Kidney epithelial cell (primary cell): ENCODE measurements at regions not wholly inside any gene's neighbourhood (a gene's known extent, or its start where the extent isn't known, plus 50 kb on each side); places are given as distances from the start of the nearest gene placed in this dataset.

Experiments used
- DNase-seq: peaks from one replicate; pipeline ENCODE4 v3.0.0-alpha.2; 2010; ENCODE audit warnings: low read depth
- H3K27me3 ChIP-seq: 2 replicates; pipeline ENCODE4 v1.6.0; 2011; ENCODE audit warnings: low read length; ENCODE audit not compliant: control insufficient read depth, insufficient read depth
- H3K36me3 ChIP-seq: 2 replicates; pipeline ENCODE4 v1.5.1; 2011; ENCODE audit warnings: low read length; ENCODE audit not compliant: control insufficient read depth, insufficient read depth
- H3K4me3 ChIP-seq: 2 replicates; pipeline ENCODE4 v1.5.1; 2011; ENCODE audit warnings: low read depth, mild to moderate bottlenecking, control low read depth, low read length
- CTCF ChIP-seq: IDR thresholded peaks from 2 replicates; pipeline ENCODE4 v1.5.1; 2011; ENCODE audit warnings: mild to moderate bottlenecking, moderate library complexity, low read length, control low read depth, inconsistent platforms; ENCODE audit not compliant: insufficient read depth, poor library complexity, severe bottlenecking

- DNase-seq: no peak
- Histone ChIP-seq H3K4me3 (no peak overlapping the region), H3K27me3 (no peaks in the 10 kb centered on the region), H3K36me3 (no peaks in the 10 kb centered on the region)
- no peak for TF ChIP-seq CTCF
Observed at GRCh38 chr4:114057746-114058145, 78.3 kb upstream of the ARSJ start.

GRCh38 chr4:114062499-114062898, 83.1 kb upstream of the ARSJ start:
- no peak overlapping the region for H3K4me3 ChIP-seq
- no peak for DNase-seq
- no peak for TF ChIP-seq CTCF
- no peaks in the 10 kb centered on the region for H3K36me3 ChIP-seq
- H3K27me3 ChIP-seq: no peaks in the 10 kb centered on the region

- DNase-seq: no peak
- Histone ChIP-seq H3K27me3 (no peaks in the 10 kb centered on the region), H3K4me3 (no peak overlapping the region), H3K36me3 (no peaks in the 10 kb centered on the region)
- no peak for TF ChIP-seq CTCF
Observed at GRCh38 chr4:114072781-114073180, 93.3 kb upstream of the ARSJ start.

GRCh38 chr4:114076899-114077570, 97.6 kb upstream of the ARSJ start:
- Histone ChIP-seq H3K27me3 (no peaks in the 10 kb centered on the region), H3K4me3 (no peak overlapping the region), H3K36me3 (no peaks in the 10 kb centered on the region)
- TF ChIP-seq CTCF: no peak
- DNase-seq: no peak

GRCh38 chr4:114077610-114078009, 98.2 kb upstream of the ARSJ start:
- DNase-seq: peak; percentile 67
- H3K36me3 ChIP-seq: no peaks in the 10 kb centered on the region
- no peaks in the 10 kb centered on the region for H3K27me3 ChIP-seq
- no peak overlapping the region for H3K4me3 ChIP-seq
- TF ChIP-seq CTCF: no peak

GRCh38 chr4:114078636-114079035, 99.2 kb upstream of the ARSJ start:
- no peaks in the 10 kb centered on the region for H3K36me3 ChIP-seq
- no peak for DNase-seq
- H3K27me3 ChIP-seq: no peaks in the 10 kb centered on the region
- TF ChIP-seq CTCF: no peak
- H3K4me3 ChIP-seq: no peak overlapping the region
